Stromal cell of bone marrow (primary cell): ENCODE measurements at regions not wholly inside any gene's neighbourhood (a gene's known extent, or its start where the extent isn't known, plus 50 kb on each side); places are given as distances from the start of the nearest gene placed in this dataset.
"Not testable (repeated sequence)": the region's sequence is repeated elsewhere in the genome, so short reads cannot be mapped to it uniquely, and the experiment has no call there.

Source experiments
- DNase-seq: peaks from one replicate; pipeline ENCODE4 v3.0.0-alpha.2; 2012; ENCODE audit warnings: low read depth

- DNase-seq, result no peak
These were observed 90.5 kb downstream of the ACTL7B start for GRCh38 chr9:108765265-108765664.

GRCh38 chr9:108762348-108763055 lies 93.3 kb downstream of the ACTL7B start:
- no peak for DNase-seq

DNA sequence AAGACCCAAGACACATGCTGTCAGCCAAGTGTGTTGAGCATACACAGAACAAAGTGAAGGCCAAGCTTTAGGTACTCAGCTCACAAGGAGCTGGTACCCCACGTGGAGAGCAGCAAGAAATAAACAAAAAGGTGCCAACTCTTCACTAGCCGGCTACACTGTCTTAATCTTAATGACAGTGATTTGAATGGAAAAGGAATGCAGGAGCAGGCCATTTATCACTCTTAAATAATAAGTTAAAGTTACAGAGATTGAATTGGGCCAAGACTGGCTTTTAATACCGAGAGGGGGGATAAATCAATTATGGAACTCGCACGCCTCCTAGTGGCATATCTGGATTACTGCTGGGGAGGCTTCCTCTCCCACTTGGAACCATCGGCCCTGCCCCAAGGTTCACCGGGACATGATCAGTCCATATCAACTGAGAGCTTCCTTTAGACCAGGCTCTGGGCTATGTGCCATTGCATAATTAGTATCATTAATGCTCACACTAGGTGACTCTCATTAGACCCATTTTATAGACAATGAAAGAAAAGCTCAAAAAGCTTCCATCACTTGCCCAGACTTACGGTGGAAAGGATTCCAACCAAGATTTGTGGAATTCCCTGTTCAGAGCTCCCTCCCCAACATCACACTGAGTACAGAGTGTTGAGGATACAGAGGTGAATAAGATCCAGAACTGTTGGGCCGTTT lies 94.0 kb downstream of the ACTL7B start:
- no peak for DNase-seq

DNA sequence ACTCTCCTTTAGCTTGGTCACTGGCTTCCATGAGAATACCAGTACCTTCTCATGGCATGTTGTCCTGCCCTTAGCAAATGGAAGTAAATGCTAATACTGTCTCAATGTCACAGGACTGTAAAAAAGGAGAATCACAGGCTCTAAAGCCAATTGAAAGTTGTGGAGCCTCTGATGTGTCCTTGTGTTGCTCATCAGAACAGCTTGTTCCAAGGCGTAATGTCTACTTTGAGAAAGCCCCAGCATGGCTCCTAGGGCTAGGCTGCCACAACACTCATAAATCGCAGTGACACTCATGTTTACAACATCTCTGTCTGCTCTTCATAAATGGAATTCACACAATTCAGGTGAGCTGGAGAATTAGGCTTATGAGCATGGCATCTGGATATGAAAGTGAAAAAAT lies 94.9 kb downstream of the ACTL7B start:
- DNase-seq, result no peak

- no peak for DNase-seq
These were observed 96.0 kb downstream of the ACTL7B start for GRCh38 chr9:108759835-108760234.

GRCh38 chr9:108759399-108759798 lies 96.4 kb downstream of the ACTL7B start:
- DNase-seq, result no peak

DNA sequence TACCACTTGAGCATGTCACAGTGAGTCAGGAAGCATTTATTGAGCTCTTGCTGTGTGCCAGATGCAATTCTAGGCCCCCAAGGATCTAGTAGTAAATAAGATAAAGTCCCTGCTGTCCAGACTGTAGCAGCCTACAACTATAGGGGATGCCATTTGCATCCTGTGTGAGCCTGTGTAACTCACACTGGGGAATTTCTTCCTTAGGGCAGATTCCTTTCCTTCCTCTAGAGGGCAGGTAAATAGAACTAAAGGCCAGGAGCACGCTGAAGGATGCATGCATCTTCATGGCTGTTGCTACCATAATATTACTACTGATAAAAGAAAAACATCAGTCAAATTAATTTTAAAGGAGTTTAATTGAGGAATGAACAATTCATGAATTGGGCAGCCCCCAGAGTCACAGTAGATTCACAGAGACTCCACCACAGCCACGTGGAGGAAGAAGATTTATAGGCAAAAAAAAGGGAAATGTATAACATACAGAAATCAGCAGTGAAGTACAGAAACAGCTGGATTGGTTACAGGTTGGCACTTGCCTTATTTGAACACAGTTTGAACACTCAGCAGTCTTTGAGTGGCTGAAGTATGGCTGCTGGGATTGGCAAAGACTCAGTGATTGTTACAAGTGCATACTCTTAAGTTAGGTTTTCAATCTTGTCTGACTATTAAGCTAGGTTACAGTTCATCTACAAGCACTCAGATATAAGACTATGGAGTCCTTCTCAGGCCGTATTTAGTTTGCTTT lies 98.9 kb downstream of the ACTL7B start:
- DNase-seq, result no peak

GRCh38 chr9:108755979-108756378 lies 99.8 kb downstream of the ACTL7B start:
- no peak for DNase-seq

- no peak for DNase-seq
These were observed 104.4 kb downstream of the ACTL7B start for GRCh38 chr9:108751369-108751768.

DNA sequence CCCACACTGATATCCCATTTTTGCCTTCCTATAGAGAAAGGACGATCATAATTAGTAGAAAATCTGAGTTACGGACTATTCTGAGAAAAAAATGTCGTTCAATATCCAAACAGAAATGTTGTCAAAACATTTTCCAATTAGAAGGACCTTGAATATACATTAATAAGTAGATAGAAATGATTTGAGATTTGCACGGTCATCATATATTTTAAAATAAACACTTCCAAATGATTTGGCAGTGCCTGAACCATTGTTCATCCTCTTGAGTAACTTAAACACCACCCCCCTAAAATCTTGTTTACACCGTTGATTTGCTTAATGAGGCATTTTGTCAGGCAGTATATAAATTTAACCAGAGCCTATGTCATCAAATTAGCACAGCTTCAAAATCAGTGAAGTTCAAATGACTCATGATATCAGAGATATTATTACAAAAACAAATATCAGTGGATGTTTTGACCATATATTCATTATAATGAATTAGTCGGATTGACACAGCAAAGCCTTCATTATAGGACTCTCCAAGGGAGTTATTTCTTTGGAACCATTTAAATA lies 105.0 kb downstream of the ACTL7B start:
- DNase-seq, result no peak

DNA sequence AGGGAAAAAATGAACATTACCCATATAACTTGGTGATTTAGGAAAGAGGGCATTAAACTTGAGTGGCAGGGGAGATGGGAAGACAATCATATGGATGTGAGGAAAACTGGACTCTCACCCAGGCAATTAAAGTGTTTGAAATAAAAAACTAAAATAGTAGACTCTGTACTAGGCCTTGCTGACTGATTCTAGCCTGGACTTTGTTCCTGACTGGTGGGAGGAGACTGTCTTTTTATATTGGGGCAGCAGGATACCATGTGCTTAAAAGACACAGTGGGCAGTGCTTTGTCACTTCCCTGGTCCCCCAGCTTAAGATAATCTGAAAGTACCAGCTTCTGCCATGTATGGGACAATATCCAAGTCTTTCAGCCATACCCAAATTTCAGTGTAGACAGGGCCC lies 107.0 kb downstream of the ACTL7B start:
- no peak for DNase-seq

DNA sequence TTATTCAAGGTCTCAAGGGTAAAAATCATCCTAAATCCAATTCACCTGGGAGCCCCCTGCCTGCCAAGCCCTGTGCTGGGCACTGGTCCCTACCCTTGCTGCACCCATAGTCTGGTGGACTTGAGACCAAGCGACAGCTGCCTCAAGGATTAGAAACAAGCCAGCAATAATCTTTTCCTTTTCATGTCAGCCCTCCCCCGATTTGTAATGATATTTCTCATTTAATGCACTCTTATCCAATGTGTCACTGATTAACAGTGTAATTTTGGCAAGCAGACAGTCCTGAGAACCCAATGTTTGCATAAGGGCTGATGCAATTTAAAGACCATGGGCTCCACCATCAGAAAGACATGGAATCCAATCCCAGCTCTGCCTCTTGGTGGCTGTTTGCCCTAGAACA lies 108.9 kb downstream of the ACTL7B start:
- DNase-seq, result peak; percentile 51

DNA sequence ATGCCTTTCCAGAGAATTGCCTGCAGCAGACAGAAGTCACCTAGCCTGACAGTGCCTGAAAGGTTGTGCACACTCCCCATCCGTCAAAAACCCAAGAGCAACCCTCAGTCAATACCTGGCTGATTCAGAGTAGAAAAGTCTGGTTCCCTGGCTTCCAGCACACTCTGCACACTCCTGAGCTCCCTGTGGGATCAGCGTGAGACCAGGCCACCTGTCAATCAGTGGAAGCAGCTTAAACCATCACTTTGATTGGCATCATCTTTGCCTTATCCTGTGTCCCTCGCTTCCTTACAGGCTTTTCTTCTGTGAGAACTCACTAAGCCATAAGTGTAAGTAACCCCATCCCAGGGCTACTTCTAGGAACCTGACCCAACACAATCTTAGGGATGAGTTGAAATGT lies 109.8 kb downstream of the ACTL7B start:
- DNase-seq, result no peak

GRCh38 chr9:108744641-108745040 lies 111.1 kb downstream of the ACTL7B start:
- no peak for DNase-seq

GRCh38 chr9:108743901-108744371 lies 111.8 kb downstream of the ACTL7B start:
- no peak for DNase-seq

DNA sequence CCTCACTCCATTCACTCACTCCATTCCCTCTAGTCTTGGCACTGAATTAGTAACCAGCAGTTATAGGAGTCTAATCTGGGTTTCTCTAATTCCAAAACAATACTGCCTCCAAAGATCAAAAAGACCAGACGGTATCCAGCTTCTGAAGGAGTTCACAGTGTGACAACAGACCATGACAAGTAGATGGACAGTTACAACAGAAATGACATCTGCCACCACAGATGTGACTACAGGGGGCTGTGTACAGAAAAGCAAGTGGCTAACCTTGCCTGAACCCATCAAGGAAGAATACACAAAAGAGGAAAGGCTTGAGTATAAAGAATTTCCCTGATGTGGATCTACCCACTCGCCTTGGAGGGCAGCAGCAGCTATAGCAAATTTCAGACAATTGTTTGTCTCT lies 112.4 kb downstream of the ACTL7B start:
- DNase-seq, result no peak

DNA sequence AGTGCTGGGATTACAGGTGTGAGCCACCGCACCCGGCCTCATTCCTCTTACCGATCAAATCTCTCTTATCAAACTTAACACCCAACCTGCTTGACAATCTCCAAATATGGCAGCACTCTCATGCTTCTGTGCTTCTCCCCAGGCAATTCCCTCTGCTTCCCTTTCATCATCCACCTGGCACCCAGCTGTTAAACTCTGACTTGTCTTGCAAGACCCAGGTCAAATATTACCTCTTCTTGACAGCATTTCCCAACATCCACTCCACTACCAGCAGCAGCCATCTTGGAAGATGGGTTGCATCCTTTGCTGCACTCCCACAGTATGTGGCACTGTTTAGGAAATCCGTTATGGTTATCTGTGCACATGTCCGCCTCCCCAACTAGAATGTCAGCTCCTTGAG lies 113.6 kb downstream of the ACTL7B start:
- no peak for DNase-seq

GRCh38 chr9:108731292-108731691 lies 124.5 kb downstream of the ACTL7B start:
- DNase-seq, result not testable (repeated sequence)

- no peak for DNase-seq
These were observed 128.1 kb downstream of the ACTL7B start for GRCh38 chr9:108727580-108728111.

- peak; percentile 38 for DNase-seq
These were observed 131.1 kb downstream of the ACTL7B start for GRCh38 chr9:108724652-108725051.

DNA sequence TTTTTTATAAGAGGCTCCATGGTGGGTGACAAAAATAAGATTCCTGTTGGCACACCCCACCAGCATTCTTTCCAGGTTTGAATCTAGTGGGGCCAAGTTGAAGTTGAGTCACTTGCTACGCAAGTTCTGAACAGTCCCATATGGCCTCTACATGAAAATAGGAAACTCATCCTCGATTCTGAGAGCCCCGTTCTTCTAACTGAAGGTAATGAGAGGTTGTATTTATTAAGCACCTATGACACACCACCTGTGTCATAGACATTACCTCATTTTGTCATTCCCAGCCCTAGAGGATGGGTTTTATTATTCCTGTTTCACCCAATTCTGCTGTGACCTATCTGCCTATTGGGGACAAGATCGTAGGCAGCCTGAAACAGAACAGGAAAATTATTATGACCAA lies 131.7 kb downstream of the ACTL7B start:
- DNase-seq, result no peak

GRCh38 chr9:108722396-108722795 lies 133.4 kb downstream of the ACTL7B start:
- peak; percentile 40 for DNase-seq
